HG02938 (cell line): ENCODE measurements at regions not wholly inside any gene's neighbourhood (a gene's known extent, or its start where the extent isn't known, plus 50 kb on each side); places are given as distances from the start of the nearest gene placed in this dataset.

Experiments
- ATAC-seq: cut with Tn5 transposase; IDR thresholded peaks from one replicate; pipeline ENCODE4 v1.9.1; 2021; ENCODE audit warnings: mild to moderate bottlenecking, moderate library complexity; ENCODE audit not compliant: unreplicated experiment

GRCh38 chr9:75830303-75830702, 60.2 kb upstream of the PCSK5 start:
- no peak for ATAC-seq

- ATAC-seq: no peak
Observed at GRCh38 chr9:75833778-75834177, 56.7 kb upstream of the PCSK5 start.

GRCh38 chr9:75834878-75835277, 55.6 kb upstream of the PCSK5 start:
- ATAC-seq: no peak
